ENCODE measurements at regions not wholly inside any gene's neighbourhood (a gene's known extent, or its start where the extent isn't known, plus 50 kb on each side); places are given as distances from the start of the nearest gene placed in this dataset.

GRCh38 chr4:175436196-175436595 is 375.9 kb downstream of the GPM6A start:
- no peak for DNase-seq (ENCODE audit: low read depth)
- no peak overlapping the region for H3K4me3 ChIP-seq (ENCODE audit: low read length)
- no peak for TF ChIP-seq CTCF (conservative IDR thresholded peaks at IDR 0.05; ENCODE audit: low read depth, low read length)

- no peak overlapping the region for H3K4me3 ChIP-seq (ENCODE audit: low read length)
- DNase-seq (ENCODE audit: low read depth): no peak
- TF ChIP-seq CTCF (conservative IDR thresholded peaks at IDR 0.05; ENCODE audit: low read depth, low read length): no peak
Measured at GRCh38 chr4:175440786-175441185, 371.3 kb downstream of the GPM6A start.

- TF ChIP-seq CTCF (conservative IDR thresholded peaks at IDR 0.05; ENCODE audit: low read depth, low read length): no peak
- H3K4me3 ChIP-seq (ENCODE audit: low read length): no peak overlapping the region
- no peak for DNase-seq (ENCODE audit: low read depth)
Measured at GRCh38 chr4:175441256-175441655, 370.8 kb downstream of the GPM6A start.

- no peak overlapping the region for H3K4me3 ChIP-seq (ENCODE audit: low read length)
- TF ChIP-seq CTCF (conservative IDR thresholded peaks at IDR 0.05; ENCODE audit: low read depth, low read length): no peak
- DNase-seq (ENCODE audit: low read depth): no peak
Measured at GRCh38 chr4:175443547-175443946, 368.5 kb downstream of the GPM6A start.

GRCh38 chr4:175444512-175444911 is 367.6 kb downstream of the GPM6A start:
- DNase-seq (ENCODE audit: low read depth): no peak
- no peak for TF ChIP-seq CTCF (conservative IDR thresholded peaks at IDR 0.05; ENCODE audit: low read depth, low read length)
- no peak overlapping the region for H3K4me3 ChIP-seq (ENCODE audit: low read length)

- H3K4me3 ChIP-seq (ENCODE audit: low read length): no peak overlapping the region
- TF ChIP-seq CTCF (conservative IDR thresholded peaks at IDR 0.05; ENCODE audit: low read depth, low read length): no peak
- no peak for DNase-seq (ENCODE audit: low read depth)
Measured at GRCh38 chr4:175447016-175447415, 365.0 kb downstream of the GPM6A start.

- no peak for DNase-seq (ENCODE audit: low read depth)
- no peak overlapping the region for H3K4me3 ChIP-seq (ENCODE audit: low read length)
- TF ChIP-seq CTCF (conservative IDR thresholded peaks at IDR 0.05; ENCODE audit: low read depth, low read length): no peak
Measured at GRCh38 chr4:175450446-175450845, 361.6 kb downstream of the GPM6A start.

Measured in retinal pigment epithelial cell (primary cell).